Adrenal gland (tissue), 9 donors: ENCODE measurements at regions not wholly inside any gene's neighbourhood (a gene's known extent, or its start where the extent isn't known, plus 50 kb on each side); places are given as distances from the start of the nearest gene placed in this dataset.

Source experiments
- DNase-seq, 7 donors: peaks; one replicate each; pipeline ENCODE4 v3.0.0-alpha.2; 2019 to 2020
- H3K27ac ChIP-seq, 5 donors: fragments of 200-600 bp; sonication (generic) in 4 of 5; 1 replicate in 3 of 5; 2 replicates in 2 of 5; pipeline versions ENCODE4 v1.5.1 to v1.8.0; 2016 to 2020; ENCODE audit warnings: mild to moderate bottlenecking in 1 of 5
- H3K27me3 ChIP-seq: fragments of 200-600 bp; 2 replicates; pipeline ENCODE4 v1.8.0; 2021
- H3K36me3 ChIP-seq, 2 donors: fragments of 200-600 bp; replicated peaks in 1 of 2; 1 replicate in 1 of 2; 2 replicates in 1 of 2; pipeline versions ENCODE4 v1.5.1 to v1.8.0; 2018 to 2022
- H3K4me1 ChIP-seq, 2 donors: fragments of 200-600 bp; replicated peaks in 1 of 2; 1 replicate in 1 of 2; 2 replicates in 1 of 2; pipeline versions ENCODE4 v1.5.1 to v1.8.0; 2018 to 2021
- H3K4me3 ChIP-seq, 4 donors: fragments of 200-600 bp; sonication (generic) in 3 of 4; one replicate each; pipeline ENCODE4 v1.5.1; 2016 to 2018
- H3K9me3 ChIP-seq, 3 donors: fragments of 200-600 bp; sonication (generic) in 1 of 3; replicated peaks in 1 of 3; 1 replicate in 2 of 3; 2 replicates in 1 of 3; pipeline versions ENCODE4 v1.5.1 to v1.8.0; 2016 to 2021
- POLR2A ChIP-seq, 2 donors: fragments of 450-650 bp; IDR thresholded peaks; one replicate each; pipeline ENCODE4 v1.6.1; 2017; ENCODE audit warnings: antibody characterized with exemption in 2 of 2, mild to moderate bottlenecking in 2 of 2, moderate library complexity in 1 of 2
- WGBS, 4 donors: extraction: QIAGEN DNeasy Blood & Tissue Kit in 2 of 4; methylation state at CpG; one replicate each; pipeline versions ENCODE4 v1.1.5 to v1.1.7; 2013 to 2017; 5-methylcytosine and 5-hydroxymethylcytosine counted together
- intact Hi-C, 2 donors: fragments of 100-400 bp; cut with DNase I; formaldehyde crosslinking; loops; one replicate each; pipeline versions ENCODE4 v1.14.1 to v1.15.0; 2022 to 2023
- TF ChIP-seq, protein P1 (sequence below), 6 experiments: fragments of 450-650 bp in 4 of 6; fragments of 200-600 bp in 2 of 6; sonication (generic) in 1 of 6; IDR thresholded peaks; 1 replicate in 5 of 6; 2 replicates in 1 of 6; pipeline versions ENCODE4 v1.5.1 to v1.8.0; 2016 to 2021; ENCODE audit warnings: antibody characterized with exemption in 6 of 6, mild to moderate bottlenecking in 2 of 6, moderate library complexity in 1 of 6
- donor health status: healthy with polysubstance abuse.
- donor health status: Bipolar disorder and iron deficiency.
- donor health status: DM: yes; HTN: yes; CAD: no.
- donor health status: DM: no; HTN: no; CAD: no.
- donor health status: DM: no; HTN: no; CAD: no.

GRCh38 chr2:122447237-122447636 lies 691.8 kb downstream of the TSN start:
- WGBS, 4 donors, result 88 to 92% (median 90%) methylated on average over 2 of the region's 2 CpGs
- H3K4me1 ChIP-seq, result no peaks in the 10 kb centered on the region
- H3K4me3 ChIP-seq, result no peak overlapping the region
- H3K9me3 ChIP-seq, result no peaks in the 10 kb centered on the region
- TF ChIP-seq POLR2A (IDR thresholded peaks at IDR 0.05), result no peak
- TF ChIP-seq, protein P1, sequence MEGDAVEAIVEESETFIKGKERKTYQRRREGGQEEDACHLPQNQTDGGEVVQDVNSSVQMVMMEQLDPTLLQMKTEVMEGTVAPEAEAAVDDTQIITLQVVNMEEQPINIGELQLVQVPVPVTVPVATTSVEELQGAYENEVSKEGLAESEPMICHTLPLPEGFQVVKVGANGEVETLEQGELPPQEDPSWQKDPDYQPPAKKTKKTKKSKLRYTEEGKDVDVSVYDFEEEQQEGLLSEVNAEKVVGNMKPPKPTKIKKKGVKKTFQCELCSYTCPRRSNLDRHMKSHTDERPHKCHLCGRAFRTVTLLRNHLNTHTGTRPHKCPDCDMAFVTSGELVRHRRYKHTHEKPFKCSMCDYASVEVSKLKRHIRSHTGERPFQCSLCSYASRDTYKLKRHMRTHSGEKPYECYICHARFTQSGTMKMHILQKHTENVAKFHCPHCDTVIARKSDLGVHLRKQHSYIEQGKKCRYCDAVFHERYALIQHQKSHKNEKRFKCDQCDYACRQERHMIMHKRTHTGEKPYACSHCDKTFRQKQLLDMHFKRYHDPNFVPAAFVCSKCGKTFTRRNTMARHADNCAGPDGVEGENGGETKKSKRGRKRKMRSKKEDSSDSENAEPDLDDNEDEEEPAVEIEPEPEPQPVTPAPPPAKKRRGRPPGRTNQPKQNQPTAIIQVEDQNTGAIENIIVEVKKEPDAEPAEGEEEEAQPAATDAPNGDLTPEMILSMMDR (IDR thresholded peaks at IDR 0.05), result no peak
- H3K27ac ChIP-seq, result no peak overlapping the region
- DNase-seq, result no peak
- no peaks in the 10 kb centered on the region for H3K27me3 ChIP-seq
- H3K36me3 ChIP-seq, result no peaks in the 10 kb centered on the region
- intact Hi-C loops, result no loop called here

DNA sequence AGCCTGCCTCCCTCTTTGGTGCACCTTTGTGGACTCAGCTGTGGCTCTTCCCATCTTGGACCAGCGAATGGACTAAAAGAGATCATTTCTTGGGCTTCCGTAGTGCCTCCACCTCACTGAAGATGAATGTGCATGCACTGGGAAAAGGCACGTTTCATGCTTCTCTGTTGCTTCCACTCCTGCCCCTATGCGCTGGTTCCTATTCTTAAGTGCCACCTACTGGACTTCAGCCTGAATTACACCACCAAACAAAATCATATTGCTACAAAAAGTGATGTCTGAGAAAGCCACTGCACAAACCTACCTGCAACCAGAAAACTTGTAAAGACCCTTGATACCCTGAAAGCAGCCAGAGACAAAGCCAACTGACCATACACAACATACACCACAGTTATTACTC lies 695.6 kb downstream of the TSN start:
- intact Hi-C loops, result no loop called here
- TF ChIP-seq, protein P1 (IDR thresholded peaks at IDR 0.05), result peak in 5 of 6 experiments; percentile 18 to 45 (median 35)
- TF ChIP-seq POLR2A (IDR thresholded peaks at IDR 0.05), result no peak
- H3K4me3 ChIP-seq, result no peak overlapping the region
- no peaks in the 10 kb centered on the region for H3K27me3 ChIP-seq
- H3K36me3 ChIP-seq, result no peaks in the 10 kb centered on the region
- H3K27ac ChIP-seq, result no peak overlapping the region
- WGBS, 4 donors, result 55 to 79% (median 69%) methylated on average over 3 to 4 of the region's 4 CpGs
- H3K9me3 ChIP-seq, result no peaks in the 10 kb centered on the region
- H3K4me1 ChIP-seq, result no peaks in the 10 kb centered on the region
- DNase-seq, result peak in 1 of 7 donors; percentile 1

DNA sequence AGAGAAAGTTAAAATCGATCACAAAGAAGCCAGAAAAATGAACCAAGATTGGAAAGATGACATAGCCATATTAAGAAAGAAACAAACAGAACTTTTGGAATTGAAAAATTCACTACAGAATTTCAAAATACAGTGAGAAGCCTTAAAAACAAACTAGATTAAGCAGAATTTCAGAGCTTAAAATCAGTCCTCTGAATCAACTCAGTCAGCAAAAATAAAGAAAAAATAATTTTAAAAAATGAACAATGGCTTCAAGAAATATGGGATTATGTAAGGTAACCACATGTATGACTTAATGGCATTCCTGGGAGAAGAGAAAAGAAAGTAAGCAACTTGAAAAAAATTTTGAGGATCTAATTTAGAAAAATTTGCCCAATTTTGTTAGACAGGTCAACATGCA lies 696.2 kb downstream of the TSN start:
- intact Hi-C loops, result no loop called here
- Histone ChIP-seq H3K9me3 (no peaks in the 10 kb centered on the region), H3K36me3 (no peaks in the 10 kb centered on the region), H3K27ac (no peak overlapping the region), H3K4me1 (no peaks in the 10 kb centered on the region), H3K27me3 (no peaks in the 10 kb centered on the region), H3K4me3 (no peak overlapping the region)
- 41 to 60% (median 50%) methylated on average over 1 of the region's 1 CpG for WGBS, 4 donors
- TF ChIP-seq, protein P1 (IDR thresholded peaks at IDR 0.05), result no peak
- TF ChIP-seq POLR2A (IDR thresholded peaks at IDR 0.05), result no peak
- no peak for DNase-seq

DNA sequence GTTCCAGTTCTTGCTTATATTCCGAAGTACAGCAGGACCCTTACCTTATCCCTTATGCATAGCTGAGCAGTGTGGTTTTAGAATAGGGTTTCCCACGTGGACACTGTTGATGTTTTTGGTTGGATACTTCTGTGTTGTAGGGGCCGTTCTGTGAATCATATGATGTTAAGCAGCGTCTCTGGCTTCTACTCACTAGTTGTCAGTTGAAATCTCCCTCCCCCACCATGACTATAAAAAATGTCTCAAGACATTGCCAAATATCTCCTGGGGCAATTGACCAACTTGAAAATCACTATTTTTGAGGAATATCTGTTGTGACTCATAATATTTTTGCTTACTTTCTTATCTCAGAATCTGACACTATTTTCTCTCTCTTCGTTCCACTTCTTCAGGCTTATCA lies 713.7 kb downstream of the TSN start:
- no peak overlapping the region for H3K27ac ChIP-seq
- no peak for DNase-seq
- H3K36me3 ChIP-seq, result no peaks in the 10 kb centered on the region
- TF ChIP-seq, protein P1 (IDR thresholded peaks at IDR 0.05), result no peak
- TF ChIP-seq POLR2A (IDR thresholded peaks at IDR 0.05), result no peak
- H3K27me3 ChIP-seq, result no peaks in the 10 kb centered on the region
- no peaks in the 10 kb centered on the region for H3K4me1 ChIP-seq
- intact Hi-C loops, result no loop called here
- no peaks in the 10 kb centered on the region for H3K9me3 ChIP-seq
- no peak overlapping the region for H3K4me3 ChIP-seq
- WGBS, 4 donors, result 53 to 68% (median 57%) methylated on average over 5 of the region's 5 CpGs
